Amniotic stem cell (primary cell): ENCODE measurements at regions not wholly inside any gene's neighbourhood (a gene's known extent, or its start where the extent isn't known, plus 50 kb on each side); places are given as distances from the start of the nearest gene placed in this dataset.
A peak's percentile ranks its signal among the peaks of the same experiment; 100 is the strongest.

Experiments used
- DNase-seq: peaks from one replicate; lab custom pipeline; 2025; lab: John Stamatoyannopoulos, UW

GRCh38 chr21:43348170-43348766, 78.7 kb downstream of the SIK1 start:
- DNase-seq: no peak

DNA sequence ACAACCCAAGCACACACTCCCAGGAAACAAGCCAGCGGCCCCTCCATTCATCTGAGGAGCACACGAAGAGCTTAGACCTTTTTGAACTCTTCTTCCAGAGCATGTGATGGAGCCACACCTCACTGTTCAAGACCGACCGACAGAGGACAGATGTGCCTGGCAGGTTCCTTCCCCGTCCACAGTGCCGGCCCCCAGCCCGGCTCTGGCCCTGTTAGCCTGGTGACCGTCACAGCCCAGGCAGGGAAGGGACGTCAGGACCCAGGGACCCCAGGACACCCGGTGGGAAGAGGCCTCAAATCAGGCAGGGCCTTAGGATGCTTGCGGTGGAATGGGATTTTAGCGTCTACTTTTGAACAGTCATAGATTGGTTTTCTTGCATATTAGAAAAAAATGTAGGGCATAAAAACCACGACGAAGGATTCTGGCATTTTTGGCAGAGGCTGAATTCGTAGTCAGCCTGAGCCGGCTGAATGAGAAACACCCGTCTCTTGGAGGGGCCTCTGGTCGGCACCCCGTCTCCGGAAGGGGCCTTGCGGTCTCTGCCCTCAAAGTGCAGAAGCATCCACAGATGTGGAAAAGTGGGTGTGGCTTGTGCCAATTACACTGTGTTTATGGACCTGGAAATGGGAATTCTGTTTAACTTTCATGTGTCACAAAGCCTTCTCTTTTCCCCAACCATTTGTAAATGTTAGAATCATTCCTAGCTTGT, 79.3 kb downstream of the SIK1 start:
- no peak for DNase-seq

DNA sequence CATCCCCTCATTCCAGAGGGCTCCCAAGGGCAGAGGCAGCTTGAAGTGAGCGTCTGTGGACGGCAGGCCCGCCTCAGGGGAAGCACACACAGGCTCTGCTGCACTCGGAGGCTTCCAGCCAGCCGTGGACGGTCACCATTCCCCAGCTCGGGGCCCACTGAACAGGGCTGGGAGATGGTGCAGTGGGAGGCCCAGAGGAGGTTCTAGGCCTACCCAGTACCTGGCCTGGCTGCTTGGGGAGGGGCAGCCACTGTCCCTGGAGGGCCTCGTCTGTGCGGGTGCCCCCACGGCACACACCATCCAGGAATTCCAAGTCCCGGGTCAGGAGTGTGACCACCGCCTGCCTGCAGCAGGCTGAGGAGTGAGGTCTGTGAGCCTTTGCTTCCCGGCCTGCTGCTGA, 80.4 kb downstream of the SIK1 start:
- no peak for DNase-seq

DNA sequence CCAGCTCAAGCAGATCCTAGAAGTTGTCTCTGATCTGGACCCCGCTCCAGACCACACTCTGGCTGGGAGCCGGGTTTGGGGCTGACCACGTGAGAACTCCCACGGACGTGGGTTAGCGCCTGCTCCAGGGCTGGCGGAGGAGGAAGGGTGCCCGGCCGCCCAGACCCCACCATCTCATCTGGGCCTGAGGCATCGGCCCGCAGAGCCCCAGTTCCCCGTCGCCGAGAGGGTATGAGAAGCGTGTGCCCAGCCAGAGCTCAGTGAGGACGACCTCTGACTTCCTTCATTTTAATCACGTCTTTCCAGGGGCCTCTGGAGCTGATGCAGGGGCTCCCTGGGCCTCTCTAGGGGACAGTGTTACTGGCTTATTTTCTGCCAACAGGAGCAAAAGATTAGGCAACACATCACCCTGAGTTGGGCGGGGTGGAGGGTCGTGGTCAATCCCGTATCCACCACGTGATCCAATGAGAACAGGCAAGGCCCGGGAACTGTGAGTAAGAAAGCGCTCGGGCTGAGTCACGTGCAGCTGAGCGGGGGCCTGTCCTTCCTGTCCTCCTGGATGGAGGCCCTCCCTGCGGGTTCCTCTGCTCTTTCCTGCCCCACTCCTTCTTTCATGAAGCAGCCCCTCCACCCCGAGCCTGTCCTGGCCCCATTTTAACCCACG, 81.1 kb downstream of the SIK1 start:
- DNase-seq: no peak

- no peak for DNase-seq
These were observed 81.7 kb downstream of the SIK1 start for GRCh38 chr21:43345046-43345745.

GRCh38 chr21:43343992-43344886, 82.7 kb downstream of the SIK1 start:
- no peak for DNase-seq

DNA sequence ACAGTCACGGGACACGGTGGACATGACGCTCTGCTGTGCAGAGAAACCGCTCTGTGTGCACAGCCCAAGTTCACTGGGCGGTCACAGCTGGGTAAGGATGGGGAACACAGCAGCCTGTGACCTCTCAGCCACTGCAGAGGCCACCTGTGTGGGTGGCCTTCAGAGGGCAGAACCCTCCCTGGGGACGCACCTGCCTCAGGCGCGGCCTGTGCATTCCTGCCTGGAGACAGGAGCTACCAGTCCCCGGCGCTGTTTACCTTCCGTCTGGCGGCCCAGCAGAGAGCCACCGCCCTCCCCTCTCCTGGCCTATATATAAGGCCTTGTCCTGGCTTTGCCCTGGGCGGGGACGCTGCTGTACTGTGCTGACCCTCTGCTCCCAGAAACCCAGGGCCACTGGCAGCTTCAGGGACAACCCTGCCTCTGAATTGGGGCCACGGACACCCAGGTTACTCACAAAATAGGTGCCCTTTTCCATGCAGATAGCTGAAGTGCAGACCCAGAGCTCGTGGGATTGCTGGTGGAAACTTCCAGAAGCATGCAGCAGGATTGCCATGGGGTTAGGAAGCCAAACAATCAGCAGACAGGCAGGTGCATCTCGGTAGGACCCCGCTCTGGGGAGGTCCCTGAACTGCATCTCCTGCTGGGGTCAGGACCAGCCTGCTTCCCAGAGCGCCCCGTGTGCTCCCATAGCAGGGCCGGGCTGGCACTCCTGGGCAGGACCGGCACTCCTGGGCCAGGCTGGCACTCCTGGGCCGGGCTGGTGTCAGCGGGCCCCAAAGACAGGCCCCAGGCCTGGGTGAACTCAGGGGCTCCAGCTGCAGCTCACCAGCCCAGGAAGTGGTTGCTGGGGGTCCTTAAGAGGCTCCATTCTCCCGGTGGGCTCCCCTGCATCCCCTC, 83.6 kb downstream of the SIK1 start:
- DNase-seq: no peak

GRCh38 chr21:43342301-43342881, 84.5 kb downstream of the SIK1 start:
- no peak for DNase-seq

DNA sequence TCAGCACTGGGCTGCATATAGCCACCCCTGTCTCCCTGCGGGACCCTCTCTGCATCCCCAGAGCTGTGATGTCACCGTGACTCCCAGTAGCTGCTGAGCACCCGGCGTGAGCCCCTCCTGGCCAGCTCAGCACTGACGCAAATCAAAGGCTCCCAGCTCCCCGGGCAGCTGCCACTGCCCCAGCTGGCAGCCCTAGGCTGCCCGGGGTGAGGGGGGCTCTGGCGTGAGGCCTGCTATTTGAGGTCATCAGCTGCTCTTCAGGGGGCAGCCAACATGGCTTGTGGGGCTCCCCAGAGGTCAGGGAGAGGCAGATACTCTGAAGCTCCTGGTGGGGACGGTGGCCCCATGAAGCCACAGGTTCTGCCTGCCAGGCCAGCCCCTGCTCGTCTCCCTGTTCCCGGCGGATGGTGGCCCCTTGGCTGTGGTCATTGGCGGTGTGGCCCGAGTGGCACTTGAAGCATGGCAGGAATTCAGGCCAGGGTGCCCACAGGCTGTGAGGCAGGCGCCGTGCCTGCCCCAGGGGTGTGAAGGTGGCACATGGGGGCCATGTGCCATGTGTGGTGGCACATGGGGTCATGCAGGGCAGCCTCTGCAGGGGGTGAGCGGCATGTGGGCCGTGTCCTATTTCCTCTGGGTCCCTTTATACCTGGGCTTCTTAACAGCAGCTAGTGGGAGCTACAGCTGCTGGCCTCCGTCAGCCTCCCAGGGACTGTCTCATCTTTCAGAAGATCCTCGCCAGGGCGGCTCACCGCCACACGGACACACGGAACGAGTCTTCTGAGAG, 85.4 kb downstream of the SIK1 start:
- DNase-seq: no peak

GRCh38 chr21:43340491-43341377, 86.2 kb downstream of the SIK1 start:
- peak; percentile 31 for DNase-seq

DNA sequence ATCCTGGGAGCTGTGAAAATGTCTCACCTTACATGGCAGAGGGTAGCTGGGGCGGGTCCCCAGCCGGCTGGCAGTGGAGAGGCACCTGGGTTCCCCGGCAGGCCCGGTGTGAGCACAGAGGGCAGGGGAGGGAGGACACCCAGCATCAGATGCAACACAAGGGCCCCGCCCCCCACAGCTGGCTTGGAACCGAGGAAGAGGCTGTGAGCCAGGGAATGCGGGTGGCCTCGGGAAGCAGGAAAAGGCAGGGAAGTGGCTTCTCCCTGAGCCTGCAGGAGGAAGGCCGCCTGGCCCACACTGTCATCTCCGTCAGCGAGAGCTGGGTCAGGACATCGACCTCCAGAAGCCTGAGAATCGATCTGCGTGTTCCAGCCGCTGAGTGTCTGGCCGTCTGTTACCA, 87.3 kb downstream of the SIK1 start:
- DNase-seq: no peak

DNA sequence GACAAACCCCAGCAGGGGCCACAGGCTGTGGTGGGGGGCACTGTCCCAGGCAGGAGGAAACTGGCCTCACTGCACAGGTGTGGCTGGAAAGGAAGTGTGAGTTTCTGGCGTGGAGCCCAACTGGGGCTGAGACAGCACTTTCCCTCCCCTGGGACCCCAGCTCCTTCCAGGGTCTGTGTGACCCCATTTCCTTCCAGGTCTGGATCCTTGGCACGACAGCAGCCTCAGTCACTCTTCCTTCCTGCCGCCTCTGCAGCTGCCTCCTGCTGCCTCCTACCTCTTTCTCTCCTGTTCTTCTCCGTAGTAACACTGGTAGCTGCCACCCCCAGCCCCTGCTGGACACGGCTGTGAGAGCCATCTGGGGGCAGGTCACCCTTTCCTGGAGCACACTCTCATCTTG, 88.0 kb downstream of the SIK1 start:
- DNase-seq: no peak

DNA sequence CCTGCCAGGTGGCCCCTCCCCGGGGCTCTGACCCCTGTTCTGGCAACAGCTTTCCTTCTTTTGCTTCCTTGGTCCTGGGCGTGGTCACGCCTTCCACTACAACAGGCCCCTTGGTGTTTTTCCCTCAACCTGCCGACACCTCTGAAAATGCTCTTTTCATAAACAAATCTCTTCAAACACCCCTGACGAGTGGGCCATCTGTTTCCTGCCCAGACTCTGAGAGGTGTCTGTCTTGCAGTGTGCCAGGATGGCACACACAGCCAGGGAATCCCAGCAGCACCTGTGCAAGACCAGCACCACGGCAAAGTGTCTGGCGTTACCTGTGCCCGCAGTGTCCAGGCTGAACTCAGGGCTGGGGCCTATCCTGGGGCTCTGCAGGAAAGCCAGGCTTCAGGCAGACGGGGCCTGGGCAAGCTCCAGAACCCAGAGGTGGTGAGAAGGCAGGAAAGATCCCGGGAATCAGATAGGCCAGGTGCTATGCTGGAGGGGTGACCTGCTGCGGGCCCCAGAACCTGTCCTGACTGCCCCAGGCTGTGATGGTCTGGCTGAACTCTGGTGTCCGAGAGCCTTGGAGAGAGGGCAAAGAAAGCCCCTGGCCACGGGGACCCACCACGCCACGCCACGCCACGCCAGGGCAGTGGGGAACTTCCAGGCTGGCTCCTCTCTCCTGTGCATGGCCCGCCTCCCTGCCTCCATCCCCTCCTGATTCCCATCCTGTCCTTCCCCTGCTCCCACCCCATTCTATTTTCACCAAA, 88.9 kb downstream of the SIK1 start:
- DNase-seq: no peak

- DNase-seq: no peak
These were observed 91.8 kb downstream of the SIK1 start for GRCh38 chr21:43335119-43335518.

- no peak for DNase-seq
These were observed 92.5 kb downstream of the SIK1 start for GRCh38 chr21:43334214-43334958.

DNA sequence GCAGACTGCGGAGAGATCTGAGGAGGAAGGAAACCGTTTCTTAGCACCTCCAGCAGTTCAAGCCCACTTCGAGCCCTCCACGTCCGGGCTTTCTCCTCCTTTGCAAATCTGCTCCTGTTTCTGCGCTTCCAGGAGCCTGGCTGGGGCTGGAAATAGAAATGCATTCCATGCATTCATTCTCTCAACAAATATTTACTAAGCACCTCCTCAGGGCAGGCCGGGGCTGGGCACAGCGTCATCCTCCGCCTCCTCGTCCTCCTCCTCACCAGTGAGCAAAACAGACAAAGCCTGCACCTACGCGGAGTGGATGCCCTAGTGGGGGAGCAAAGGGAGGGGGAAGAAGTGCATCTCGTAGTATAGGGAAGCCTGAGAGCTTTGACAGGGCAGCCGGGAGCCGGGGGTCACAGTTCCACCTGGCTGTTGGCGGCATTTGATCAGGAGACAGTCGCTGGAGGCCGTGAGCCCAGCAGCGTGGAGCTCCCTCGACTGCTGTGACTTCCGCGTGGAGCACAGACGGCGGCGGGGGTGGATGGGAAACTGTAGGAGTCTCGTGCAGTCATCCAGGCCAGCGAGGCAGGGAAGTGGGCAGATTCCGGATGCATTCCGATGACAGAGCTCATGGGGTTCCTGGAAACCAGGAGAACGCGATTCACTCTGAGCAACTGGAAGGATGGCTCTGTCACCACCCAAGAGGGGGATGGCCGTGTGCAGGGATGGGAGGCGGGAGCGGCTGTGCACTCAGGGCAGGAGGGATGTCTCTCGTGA, 93.5 kb downstream of the SIK1 start:
- peak; percentile 81 for DNase-seq
